ENCODE measurements at regions not wholly inside any gene's neighbourhood (a gene's known extent, or its start where the extent isn't known, plus 50 kb on each side); places are given as distances from the start of the nearest gene placed in this dataset.
"Not testable (repeated sequence)": the region's sequence is repeated elsewhere in the genome, so short reads cannot be mapped to it uniquely, and the experiment has no call there.

DNA sequence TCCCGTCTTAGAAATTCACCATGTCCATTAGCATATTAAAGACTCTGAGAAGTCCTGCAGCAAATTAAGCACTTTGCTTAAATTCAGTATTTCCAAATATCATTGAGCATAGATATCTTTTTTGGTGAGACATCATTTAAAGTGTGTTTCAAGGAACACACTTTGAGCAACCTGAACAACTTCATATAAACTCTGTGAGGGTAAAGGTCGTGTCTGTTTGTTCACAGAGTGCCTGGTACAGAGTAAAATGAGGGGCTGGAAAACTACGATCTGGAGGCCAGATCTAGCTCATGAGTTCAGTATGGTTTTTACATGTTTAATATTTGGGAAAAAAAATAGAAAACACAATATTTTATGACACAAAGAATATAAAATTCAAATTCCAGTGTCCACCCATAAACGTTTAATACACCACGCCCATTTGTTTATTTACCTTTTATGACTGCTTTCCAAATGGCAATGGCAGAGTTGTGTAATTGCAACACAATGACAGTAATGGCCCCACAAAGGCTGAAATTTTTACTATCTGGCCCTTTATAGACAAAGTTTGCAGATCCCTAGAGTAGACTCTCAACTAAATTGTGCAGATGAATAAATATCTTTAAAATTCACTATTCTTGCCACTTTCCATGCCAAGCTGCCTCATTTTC lies 67.4 kb downstream of the SNTN start:
- TF ChIP-seq, protein P1, sequence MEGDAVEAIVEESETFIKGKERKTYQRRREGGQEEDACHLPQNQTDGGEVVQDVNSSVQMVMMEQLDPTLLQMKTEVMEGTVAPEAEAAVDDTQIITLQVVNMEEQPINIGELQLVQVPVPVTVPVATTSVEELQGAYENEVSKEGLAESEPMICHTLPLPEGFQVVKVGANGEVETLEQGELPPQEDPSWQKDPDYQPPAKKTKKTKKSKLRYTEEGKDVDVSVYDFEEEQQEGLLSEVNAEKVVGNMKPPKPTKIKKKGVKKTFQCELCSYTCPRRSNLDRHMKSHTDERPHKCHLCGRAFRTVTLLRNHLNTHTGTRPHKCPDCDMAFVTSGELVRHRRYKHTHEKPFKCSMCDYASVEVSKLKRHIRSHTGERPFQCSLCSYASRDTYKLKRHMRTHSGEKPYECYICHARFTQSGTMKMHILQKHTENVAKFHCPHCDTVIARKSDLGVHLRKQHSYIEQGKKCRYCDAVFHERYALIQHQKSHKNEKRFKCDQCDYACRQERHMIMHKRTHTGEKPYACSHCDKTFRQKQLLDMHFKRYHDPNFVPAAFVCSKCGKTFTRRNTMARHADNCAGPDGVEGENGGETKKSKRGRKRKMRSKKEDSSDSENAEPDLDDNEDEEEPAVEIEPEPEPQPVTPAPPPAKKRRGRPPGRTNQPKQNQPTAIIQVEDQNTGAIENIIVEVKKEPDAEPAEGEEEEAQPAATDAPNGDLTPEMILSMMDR (conservative IDR thresholded peaks at IDR 0.05; ENCODE audit: low read depth, low read length) = no peak
- no peak for DNase-seq (ENCODE audit: low read depth)

DNA sequence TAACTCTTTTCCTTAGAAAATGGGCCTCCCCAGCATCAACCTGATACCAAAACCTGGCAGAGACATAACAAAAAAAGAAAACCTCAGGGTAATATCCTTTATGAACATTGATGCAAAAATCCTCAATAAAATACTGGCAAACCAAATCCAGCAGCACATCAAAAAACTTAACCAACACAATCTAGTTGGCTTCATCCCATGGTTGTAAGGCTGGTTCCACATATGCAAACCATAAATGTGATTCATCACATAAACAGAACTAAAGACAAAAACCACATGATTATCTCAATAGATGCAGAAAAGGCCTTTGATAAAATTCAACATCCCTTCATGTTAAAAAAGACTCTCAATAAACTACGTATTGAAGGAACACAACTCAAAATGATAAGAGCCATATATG lies 68.5 kb downstream of the SNTN start:
- DNase-seq (ENCODE audit: low read depth); H3K4me3 ChIP-seq (ENCODE audit: low read length): not testable (repeated sequence)

More for the DNA sequence above, 67.4 kb downstream of the SNTN start:
- no peak overlapping the region for H3K4me3 ChIP-seq (ENCODE audit: low read length)

DNA sequence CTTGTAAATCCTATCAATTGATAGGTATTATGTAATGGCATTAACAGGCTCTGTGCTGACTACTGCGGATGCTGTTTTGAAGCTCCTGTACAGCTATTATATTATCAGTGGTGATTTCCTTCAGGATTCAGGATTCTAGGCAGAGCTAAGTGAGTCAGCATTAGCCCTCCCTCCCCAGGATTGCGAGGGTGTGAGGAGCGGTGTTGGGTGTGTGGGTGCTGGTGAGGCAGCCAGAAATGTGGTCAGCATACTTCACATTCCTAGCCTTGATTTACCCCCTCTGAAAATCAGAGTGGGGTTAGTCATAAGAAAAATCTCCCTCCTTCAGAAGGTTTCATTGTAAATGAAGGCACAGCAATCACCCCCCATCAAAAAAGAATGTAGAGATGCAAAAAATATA lies 72.5 kb downstream of the SNTN start:
- DNase-seq (ENCODE audit: low read depth) = peak; percentile 88
- TF ChIP-seq, protein P1 (conservative IDR thresholded peaks at IDR 0.05; ENCODE audit: low read depth, low read length) = no peak
- no peak overlapping the region for H3K4me3 ChIP-seq (ENCODE audit: low read length)

DNA sequence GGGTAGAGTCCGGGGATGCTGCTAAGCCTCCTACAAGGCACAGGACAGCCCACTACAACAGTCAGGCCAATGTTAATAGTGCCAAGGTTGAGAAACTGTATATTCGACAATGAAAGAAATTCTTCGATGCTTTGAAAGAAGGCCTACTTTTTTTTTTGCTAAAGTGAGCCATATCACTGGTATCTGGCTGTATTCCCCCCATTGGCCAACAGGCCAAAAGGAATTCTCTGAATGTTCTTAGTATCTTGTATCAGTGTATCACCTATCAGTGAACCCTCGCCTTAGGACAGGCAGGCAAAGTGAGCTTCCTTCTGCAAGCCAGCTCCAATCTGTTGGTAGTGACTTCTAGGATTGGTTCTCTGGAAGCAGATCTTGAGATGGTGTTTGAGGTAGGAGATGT lies 74.2 kb downstream of the SNTN start:
- no peak for DNase-seq (ENCODE audit: low read depth)
- TF ChIP-seq, protein P1 (conservative IDR thresholded peaks at IDR 0.05; ENCODE audit: low read depth, low read length) = no peak
- no peak overlapping the region for H3K4me3 ChIP-seq (ENCODE audit: low read length)

DNA sequence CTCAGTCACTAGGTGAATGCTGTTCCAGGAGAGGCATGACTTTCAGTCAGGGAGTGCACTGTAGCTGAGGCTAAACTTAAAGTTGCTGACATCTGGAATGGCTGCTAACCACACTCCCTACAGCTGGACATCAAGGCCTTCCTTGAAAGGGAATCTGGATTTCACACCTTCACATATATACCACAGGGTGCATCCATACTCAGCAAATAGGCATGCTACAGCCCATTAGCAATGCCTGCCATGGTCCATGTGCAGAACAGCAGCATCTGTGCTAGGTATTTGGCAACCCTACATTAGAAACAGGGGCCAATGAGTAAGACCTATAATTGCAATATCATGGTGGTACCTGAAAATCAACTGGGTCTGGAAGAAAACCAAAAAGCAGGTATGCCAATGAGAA lies 74.8 kb downstream of the SNTN start:
- H3K4me3 ChIP-seq (ENCODE audit: low read length) = no peak overlapping the region
- DNase-seq (ENCODE audit: low read depth) = no peak
- TF ChIP-seq, protein P1 (conservative IDR thresholded peaks at IDR 0.05; ENCODE audit: low read depth, low read length) = no peak

DNA sequence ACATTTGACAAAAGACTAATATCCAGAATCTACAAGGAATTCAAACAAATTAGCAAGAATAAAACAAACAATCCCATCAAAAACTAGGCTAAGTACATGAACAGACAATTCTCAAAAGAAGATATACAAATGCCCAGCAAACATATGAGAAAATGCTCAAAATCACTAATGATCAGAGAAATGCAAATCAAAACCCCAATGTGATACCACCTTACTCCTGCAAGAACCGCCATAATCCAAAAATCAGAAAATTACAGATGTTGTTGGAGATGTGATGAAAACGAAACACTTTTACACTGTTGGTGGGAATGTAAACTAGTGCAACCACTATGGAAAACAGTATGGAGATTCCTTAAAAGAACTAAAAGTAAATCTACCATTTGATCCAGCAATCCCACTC lies 79.4 kb downstream of the SNTN start:
- DNase-seq (ENCODE audit: low read depth) = no peak
- no peak overlapping the region for H3K4me3 ChIP-seq (ENCODE audit: low read length)
- TF ChIP-seq, protein P1 (conservative IDR thresholded peaks at IDR 0.05; ENCODE audit: low read depth, low read length) = no peak

DNA sequence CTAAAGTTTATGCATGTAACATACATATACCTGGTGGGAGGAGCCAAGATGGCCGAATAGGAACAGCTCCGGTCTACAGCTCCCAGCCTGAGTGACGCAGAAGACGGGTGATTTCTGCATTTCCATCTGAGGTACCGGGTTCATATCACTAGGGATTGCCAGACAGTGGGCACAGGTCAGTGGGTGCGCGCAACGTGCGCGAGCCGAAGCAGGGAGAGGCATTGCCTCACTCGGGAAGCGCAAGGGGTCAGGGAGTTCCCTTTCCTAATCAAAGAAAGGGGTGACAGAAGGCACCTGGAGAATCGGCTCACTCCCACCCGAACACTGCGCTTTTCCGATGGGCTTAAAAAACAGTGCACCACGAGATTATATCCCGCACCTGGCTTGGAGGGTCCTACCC lies 80.8 kb downstream of the SNTN start:
- DNase-seq (ENCODE audit: low read depth); H3K4me3 ChIP-seq (ENCODE audit: low read length): not testable (repeated sequence)

DNA sequence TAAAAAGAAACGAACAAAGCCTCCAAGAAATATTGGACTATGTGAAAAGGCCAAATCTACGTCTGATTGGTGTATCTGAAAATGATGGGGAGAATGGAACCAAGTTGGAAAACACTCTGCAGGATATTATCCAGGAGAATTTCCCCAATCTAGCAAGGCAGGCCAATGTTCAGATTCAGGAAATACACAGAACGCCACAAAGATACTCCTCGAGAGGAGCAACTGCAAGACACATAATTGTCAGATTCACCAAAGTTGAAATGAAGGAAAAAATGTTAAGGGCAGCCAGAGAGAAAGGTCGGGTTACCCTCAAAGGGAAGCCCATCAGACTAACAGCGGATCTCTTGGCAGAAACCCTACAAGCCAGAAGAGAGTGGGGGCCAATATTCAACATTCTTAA lies 82.2 kb downstream of the SNTN start:
- not testable (repeated sequence) for H3K4me3 ChIP-seq (ENCODE audit: low read length); DNase-seq (ENCODE audit: low read depth)

DNA sequence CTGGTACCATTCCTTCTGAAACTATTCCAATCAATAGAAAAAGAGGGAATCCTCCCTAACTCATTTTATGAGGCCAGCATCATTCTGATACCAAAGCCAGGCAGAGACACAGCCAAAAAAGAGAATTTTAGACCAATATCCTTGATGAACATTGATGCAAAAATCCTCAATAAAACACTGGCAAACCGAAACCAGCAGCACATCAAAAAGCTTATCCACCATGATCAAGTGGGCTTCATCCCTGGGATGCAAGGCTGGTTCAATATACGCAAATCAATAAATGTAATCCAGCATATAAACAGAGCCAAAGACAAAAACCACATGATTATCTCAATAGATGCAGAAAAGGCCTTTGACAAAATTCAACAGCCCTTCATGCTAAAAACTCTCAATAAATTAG lies 82.3 kb upstream of the C3orf49 start:
- not testable (repeated sequence) for H3K4me3 ChIP-seq (ENCODE audit: low read length); DNase-seq (ENCODE audit: low read depth)

DNA sequence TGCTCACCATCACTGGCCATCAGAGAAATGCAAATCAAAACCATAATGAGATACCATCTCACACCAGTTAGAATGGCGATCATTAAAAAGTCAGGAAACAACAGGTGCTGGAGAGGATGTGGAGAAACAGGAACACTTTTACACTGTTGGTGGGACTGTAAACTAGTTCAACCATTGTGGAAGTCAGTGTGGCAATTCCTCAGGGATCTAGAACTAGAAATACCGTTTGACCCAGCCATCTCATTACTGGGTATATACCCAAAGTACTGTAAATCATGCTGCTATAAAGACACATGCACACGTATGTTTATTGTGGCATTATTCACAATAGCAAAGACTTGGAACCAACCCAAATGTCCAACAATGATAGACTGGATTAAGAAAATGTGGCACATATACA lies 80.5 kb upstream of the C3orf49 start:
- not testable (repeated sequence) for DNase-seq (ENCODE audit: low read depth); H3K4me3 ChIP-seq (ENCODE audit: low read length)

All from retinal pigment epithelial cell (primary cell).